Peyer's patch (tissue), 4 donors: ENCODE measurements at regions not wholly inside any gene's neighbourhood (a gene's known extent, or its start where the extent isn't known, plus 50 kb on each side); places are given as distances from the start of the nearest gene placed in this dataset.
A peak's percentile ranks its signal among the peaks of the same experiment; 100 is the strongest.
"Not testable (repeated sequence)": the region's sequence is repeated elsewhere in the genome, so short reads cannot be mapped to it uniquely, and the experiment has no call there.

Source experiments
- DNase-seq, 3 donors: peaks; one replicate each; pipeline ENCODE4 v3.0.0-alpha.2; 2017 to 2019
- H3K27ac ChIP-seq, 4 donors: fragments of 200-600 bp; sonication (generic); one replicate each; pipeline ENCODE4 v1.5.1; 2016 to 2019
- H3K27me3 ChIP-seq, 2 donors: fragments of 200-600 bp; sonication (generic); one replicate each; pipeline ENCODE4 v1.5.1; 2019
- H3K36me3 ChIP-seq, 3 donors: fragments of 200-600 bp; sonication (generic); one replicate each; pipeline ENCODE4 v1.5.1; 2016 to 2019
- H3K4me1 ChIP-seq, 4 donors: fragments of 200-600 bp; sonication (generic); one replicate each; pipeline ENCODE4 v1.5.1; 2016 to 2019
- H3K4me3 ChIP-seq, 4 donors: fragments of 200-600 bp; sonication (generic); 1 replicate in 3 of 4; 2 replicates in 1 of 4; pipeline ENCODE4 v1.5.1; 2016 to 2019; ENCODE audit warnings: mild to moderate bottlenecking in 1 of 4
- H3K9me3 ChIP-seq, 4 donors: fragments of 200-600 bp; sonication (generic); one replicate each; pipeline ENCODE4 v1.5.1; 2016 to 2019; ENCODE audit warnings: mild to moderate bottlenecking in 1 of 4
- CTCF ChIP-seq, 6 experiments: fragments of 450-650 bp in 4 of 6; fragments of 200-600 bp in 2 of 6; sonication (generic) in 1 of 6; IDR thresholded peaks; one replicate each; pipeline ENCODE4 v1.5.1; 2017 to 2019; ENCODE audit warnings: antibody characterized with exemption in 6 of 6, mild to moderate bottlenecking in 3 of 6, moderate library complexity in 1 of 6
- POLR2A ChIP-seq, 2 donors: fragments of 450-650 bp; IDR thresholded peaks; one replicate each; pipeline ENCODE4 v1.5.1; 2017; ENCODE audit warnings: antibody characterized with exemption in 2 of 2, mild to moderate bottlenecking in 2 of 2, moderate library complexity in 2 of 2

GRCh38 chr10:6680735-6681134 is 100.7 kb upstream of the PRKCQ start:
- no peaks in the 10 kb centered on the region for H3K9me3 ChIP-seq
- H3K4me3 ChIP-seq, result no peak overlapping the region
- no peaks in the 10 kb centered on the region for H3K36me3 ChIP-seq
- no peaks in the 10 kb centered on the region for H3K27me3 ChIP-seq
- no peak for TF ChIP-seq POLR2A (IDR thresholded peaks at IDR 0.05)
- no peak for TF ChIP-seq CTCF (IDR thresholded peaks at IDR 0.05)
- H3K4me1 ChIP-seq, result no peaks in the 10 kb centered on the region
- no peak overlapping the region for H3K27ac ChIP-seq
- DNase-seq, result no peak

- Histone ChIP-seq H3K4me3 (no peak overlapping the region), H3K27me3 (no peaks in the 10 kb centered on the region), H3K36me3 (no peaks in the 10 kb centered on the region), H3K4me1 (no peaks in the 10 kb centered on the region), H3K27ac (no peak overlapping the region), H3K9me3 (no peaks in the 10 kb centered on the region)
- TF ChIP-seq CTCF (IDR thresholded peaks at IDR 0.05), result no peak
- TF ChIP-seq POLR2A (IDR thresholded peaks at IDR 0.05), result no peak
- no peak for DNase-seq
Measured at GRCh38 chr10:6678956-6679355, 98.9 kb upstream of the PRKCQ start.

- no peak overlapping the region for H3K27ac ChIP-seq
- DNase-seq, result peak in 2 of 3 donors; percentile 39 to 76
- no peaks in the 10 kb centered on the region for H3K4me1 ChIP-seq
- no peaks in the 10 kb centered on the region for H3K9me3 ChIP-seq
- TF ChIP-seq CTCF (IDR thresholded peaks at IDR 0.05) (peak; percentile 31 to 68 (median 62)), POLR2A (IDR thresholded peaks at IDR 0.05) (no peak)
- H3K27me3 ChIP-seq, result no peaks in the 10 kb centered on the region
- H3K4me3 ChIP-seq, result no peak overlapping the region
- H3K36me3 ChIP-seq, result no peaks in the 10 kb centered on the region
Measured at GRCh38 chr10:6678211-6678803, 98.2 kb upstream of the PRKCQ start.

- not testable (repeated sequence) for DNase-seq, H3K27ac ChIP-seq, H3K27me3 ChIP-seq, H3K4me1 ChIP-seq, H3K36me3 ChIP-seq, H3K4me3 ChIP-seq, H3K9me3 ChIP-seq
Measured at GRCh38 chr10:6677129-6677528, 97.1 kb upstream of the PRKCQ start.

- Histone ChIP-seq H3K36me3 (no peaks in the 10 kb centered on the region), H3K27me3 (no peaks in the 10 kb centered on the region), H3K9me3 (no peaks in the 10 kb centered on the region), H3K27ac (no peak overlapping the region), H3K4me3 (no peak overlapping the region), H3K4me1 (no peaks in the 10 kb centered on the region)
- DNase-seq, result no peak
- TF ChIP-seq POLR2A (IDR thresholded peaks at IDR 0.05) (no peak), CTCF (IDR thresholded peaks at IDR 0.05) (no peak)
Measured at GRCh38 chr10:6674291-6674690, 94.2 kb upstream of the PRKCQ start.

GRCh38 chr10:6671976-6672375 is 91.9 kb upstream of the PRKCQ start:
- H3K4me3 ChIP-seq, result no peak overlapping the region
- no peaks in the 10 kb centered on the region for H3K27me3 ChIP-seq
- no peaks in the 10 kb centered on the region for H3K36me3 ChIP-seq
- H3K4me1 ChIP-seq, result no peaks in the 10 kb centered on the region
- no peak for DNase-seq
- no peak overlapping the region for H3K27ac ChIP-seq
- TF ChIP-seq POLR2A (IDR thresholded peaks at IDR 0.05), result no peak
- TF ChIP-seq CTCF (IDR thresholded peaks at IDR 0.05), result no peak
- H3K9me3 ChIP-seq, result no peaks in the 10 kb centered on the region
